ENCODE measurements at regions not wholly inside any gene's neighbourhood (a gene's known extent, or its start where the extent isn't known, plus 50 kb on each side); places are given as distances from the start of the nearest gene placed in this dataset.

GRCh38 chr6:4433199-4433598 lies 297.8 kb upstream of the ECI2 start:
- TF ChIP-seq ZC3H10 (CRISPR knock-in tag; IDR thresholded peaks at IDR 0.05) = no peak
- no peak for TF ChIP-seq ZNF565 (CRISPR knock-in tag; conservative IDR thresholded peaks at IDR 0.05; ENCODE audit: low read depth)
- TF ChIP-seq ZFP30 (CRISPR knock-in tag; IDR thresholded peaks at IDR 0.05) = no peak
- no peak for TF ChIP-seq TCF4 (CRISPR knock-in tag; IDR thresholded peaks at IDR 0.05; ENCODE audit: borderline replicate concordance)
- no peak for TF ChIP-seq GLIS3 (CRISPR knock-in tag; IDR thresholded peaks at IDR 0.05)
- TF ChIP-seq ZNF70 (CRISPR knock-in tag; IDR thresholded peaks at IDR 0.05) = no peak

Data from SK-N-SH treated with all-trans-retinoic acid at 6 μM for 48 hours (cell line).